ENCODE measurements at regions not wholly inside any gene's neighbourhood (a gene's known extent, or its start where the extent isn't known, plus 50 kb on each side); places are given as distances from the start of the nearest gene placed in this dataset.
"Not testable (repeated sequence)": the region's sequence is repeated elsewhere in the genome, so short reads cannot be mapped to it uniquely, and the experiment has no call there.

- no peak for DNase-seq
Observed at GRCh38 chr6:138666636-138667035, 106.9 kb upstream of the CCDC28A start.

GRCh38 chr6:138667408-138667807 lies 106.2 kb upstream of the CCDC28A start:
- no peak for DNase-seq

DNA sequence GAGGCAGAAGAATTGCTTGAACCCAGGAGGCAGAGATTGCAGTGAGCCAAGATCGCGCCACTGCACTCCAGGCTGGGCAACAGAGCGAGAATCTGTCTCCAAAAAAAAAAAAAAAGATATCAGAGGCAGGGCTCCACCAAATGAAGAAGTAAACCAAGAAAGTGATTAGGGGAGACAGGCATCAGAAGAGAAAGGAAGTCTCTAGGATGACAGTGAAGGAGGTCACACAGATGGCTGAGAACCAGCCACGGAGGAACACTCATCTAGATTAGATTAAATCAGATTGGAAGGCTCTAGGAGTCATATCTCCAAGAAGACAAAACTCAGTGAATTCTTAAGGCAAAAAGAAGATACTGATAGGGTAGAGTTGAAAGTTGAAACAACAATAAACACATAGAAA lies 102.2 kb upstream of the CCDC28A start:
- no peak for DNase-seq

DNA sequence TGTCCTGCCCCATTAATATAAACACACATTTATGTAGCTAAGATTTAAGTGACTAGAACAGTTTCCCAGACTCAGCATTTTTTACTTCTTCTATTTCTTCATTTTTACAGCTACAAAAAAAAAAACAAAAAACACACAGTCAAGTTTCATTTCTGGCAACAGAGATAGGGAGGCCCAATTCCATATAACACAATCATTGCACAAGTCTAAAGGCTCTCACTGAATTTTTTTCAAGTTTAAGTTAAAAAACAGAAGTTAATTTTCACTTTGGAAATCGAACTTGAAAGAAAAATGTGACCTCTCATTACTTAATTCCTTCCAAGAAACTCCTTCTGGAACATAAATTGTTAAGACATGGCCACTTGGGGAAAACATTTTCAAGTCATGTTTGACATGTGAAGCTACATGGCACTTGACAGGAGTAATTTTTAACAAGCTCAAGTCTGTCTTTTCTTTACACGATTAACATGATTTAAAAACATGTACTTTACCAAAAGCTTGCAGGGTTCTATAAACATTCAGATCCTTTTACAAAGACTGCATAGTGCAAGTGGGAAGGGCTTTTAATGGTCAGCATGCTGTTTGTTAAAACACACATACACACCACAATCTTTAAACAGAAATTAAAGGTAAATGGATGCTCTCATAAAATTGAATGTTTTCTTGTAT lies 100.1 kb upstream of the CCDC28A start:
- DNase-seq = no peak

DNA sequence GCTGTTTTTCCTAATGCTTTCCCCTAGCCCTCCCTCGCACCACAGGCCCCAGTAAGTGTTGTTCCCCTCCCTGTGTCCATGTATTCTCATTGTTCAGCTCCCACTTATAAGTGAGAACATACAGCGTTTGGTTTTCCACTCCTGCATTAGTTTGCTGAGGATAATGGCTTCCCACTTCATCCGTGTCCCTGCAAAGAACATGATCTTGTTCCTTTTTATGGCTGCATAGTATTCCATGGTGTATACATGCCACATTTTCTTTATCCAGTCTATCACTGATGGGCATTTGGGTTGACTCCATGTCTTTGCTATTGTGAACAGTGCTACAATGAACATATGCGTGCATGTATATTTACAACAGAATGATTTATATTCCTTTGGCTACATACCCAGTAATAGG lies 99.1 kb upstream of the CCDC28A start:
- DNase-seq = not testable (repeated sequence)

- no peak for DNase-seq
Observed at GRCh38 chr6:138677538-138677937, 96.0 kb upstream of the CCDC28A start.

DNA sequence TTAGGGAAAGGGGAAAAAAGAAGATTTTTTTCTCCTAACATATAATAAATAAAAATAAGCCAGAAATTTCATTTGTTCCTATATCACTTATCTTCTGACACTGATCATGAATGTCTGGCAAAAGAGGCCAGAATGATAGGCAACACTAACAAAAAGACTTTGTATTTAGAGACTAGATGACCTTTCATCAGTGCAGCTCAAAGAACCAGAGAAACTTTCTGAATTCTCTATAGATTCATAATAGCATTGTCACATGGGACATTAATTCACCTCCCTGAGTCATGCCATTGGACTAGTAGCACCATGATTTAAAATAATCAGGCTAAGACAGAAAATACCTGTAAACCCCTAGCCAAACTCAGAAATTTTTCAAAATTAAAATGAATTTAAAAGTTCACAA lies 95.4 kb upstream of the CCDC28A start:
- DNase-seq = no peak

- no peak for DNase-seq
Observed at GRCh38 chr6:138680085-138680484, 93.5 kb upstream of the CCDC28A start.

- DNase-seq = no peak
Observed at GRCh38 chr6:138681627-138682026, 91.9 kb upstream of the CCDC28A start.

- no peak for DNase-seq
Observed at GRCh38 chr6:138682704-138683527, 90.7 kb upstream of the CCDC28A start.

DNA sequence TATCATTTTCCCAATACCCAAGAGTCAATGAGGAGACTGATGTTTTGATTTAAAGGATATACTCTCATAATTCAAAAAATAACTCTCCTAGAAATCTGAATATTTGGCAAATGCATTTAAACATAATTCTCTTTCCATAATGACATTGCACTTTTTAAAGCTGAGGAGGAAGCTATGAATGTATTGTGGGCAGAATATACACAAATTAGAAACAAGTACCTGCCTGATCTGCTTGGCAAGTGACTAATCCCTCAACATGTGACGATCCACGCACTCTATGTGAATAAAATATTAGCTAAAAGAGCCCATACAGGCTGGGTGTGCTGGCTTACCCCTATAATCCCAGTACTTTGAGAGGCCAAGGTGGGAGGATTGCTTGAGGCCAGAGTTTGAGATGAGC lies 88.3 kb upstream of the CCDC28A start:
- DNase-seq = no peak

GRCh38 chr6:138685781-138686180 lies 87.8 kb upstream of the CCDC28A start:
- no peak for DNase-seq

DNA sequence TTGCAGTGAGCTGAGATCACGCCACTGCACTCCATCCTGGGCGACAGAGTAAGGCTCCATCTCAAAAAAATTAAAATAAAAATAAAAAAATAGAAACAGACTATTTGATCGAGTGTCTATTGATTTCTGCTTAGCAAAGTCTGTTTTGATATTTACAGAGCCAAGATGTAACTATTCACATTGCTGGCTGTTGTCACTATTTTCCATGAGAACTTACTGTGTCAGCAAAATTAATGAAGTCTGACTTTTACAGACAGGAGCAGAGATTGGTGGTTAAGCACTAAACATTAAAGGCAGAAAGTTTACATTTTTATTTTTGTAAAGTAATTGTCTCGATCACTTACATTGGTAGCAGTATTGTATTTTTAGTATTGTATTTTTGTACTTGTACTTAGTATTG lies 85.0 kb upstream of the CCDC28A start:
- no peak for DNase-seq

DNA sequence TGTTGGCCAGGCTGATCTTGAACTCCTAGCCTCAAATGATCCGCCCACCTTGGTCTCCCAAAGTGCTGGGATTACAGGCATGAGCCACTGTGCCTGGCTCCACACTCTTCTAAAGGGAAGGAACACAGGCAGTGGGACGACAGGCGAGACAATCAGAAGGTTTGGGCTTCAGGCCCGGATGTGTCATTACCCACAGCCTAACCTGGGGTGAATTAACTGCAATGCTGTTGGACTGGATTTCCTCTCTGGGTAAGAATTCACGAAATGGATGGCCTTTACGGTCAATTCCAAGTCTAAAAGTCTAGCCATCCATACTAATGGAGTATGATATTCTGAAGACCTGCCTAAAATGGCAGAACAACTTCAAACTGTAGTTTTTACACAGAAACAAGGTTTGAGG lies 83.7 kb upstream of the CCDC28A start:
- DNase-seq = no peak

DNA sequence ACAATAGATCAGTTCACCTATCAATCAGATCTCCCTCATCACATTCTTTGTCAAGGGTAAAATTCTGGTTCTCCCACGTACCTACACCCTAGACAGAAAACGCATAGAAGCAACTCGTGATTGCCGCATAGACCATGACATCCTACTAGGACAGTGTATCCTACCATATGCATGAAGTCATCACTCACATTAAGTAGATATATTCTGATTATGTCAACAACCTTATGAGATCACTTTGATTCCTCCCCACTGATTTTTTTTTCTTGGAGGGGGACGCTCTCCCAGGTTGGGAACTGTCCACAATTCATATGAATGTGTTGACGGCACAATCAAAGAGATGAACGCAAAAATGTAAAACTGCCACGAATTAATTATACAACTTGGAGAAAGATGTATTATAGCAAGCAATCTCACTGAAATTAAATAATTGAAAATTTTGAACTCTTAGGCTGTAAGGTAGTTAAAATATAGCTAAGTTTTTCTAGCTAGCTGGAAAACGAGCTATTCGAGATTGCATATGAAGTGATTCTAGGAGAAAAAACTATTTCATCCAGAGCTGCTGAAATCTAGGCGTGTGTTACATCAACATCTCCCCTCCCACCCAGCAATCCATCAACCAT lies 82.5 kb upstream of the CCDC28A start:
- no peak for DNase-seq

GRCh38 chr6:138691595-138692057 lies 81.9 kb upstream of the CCDC28A start:
- no peak for DNase-seq

DNA sequence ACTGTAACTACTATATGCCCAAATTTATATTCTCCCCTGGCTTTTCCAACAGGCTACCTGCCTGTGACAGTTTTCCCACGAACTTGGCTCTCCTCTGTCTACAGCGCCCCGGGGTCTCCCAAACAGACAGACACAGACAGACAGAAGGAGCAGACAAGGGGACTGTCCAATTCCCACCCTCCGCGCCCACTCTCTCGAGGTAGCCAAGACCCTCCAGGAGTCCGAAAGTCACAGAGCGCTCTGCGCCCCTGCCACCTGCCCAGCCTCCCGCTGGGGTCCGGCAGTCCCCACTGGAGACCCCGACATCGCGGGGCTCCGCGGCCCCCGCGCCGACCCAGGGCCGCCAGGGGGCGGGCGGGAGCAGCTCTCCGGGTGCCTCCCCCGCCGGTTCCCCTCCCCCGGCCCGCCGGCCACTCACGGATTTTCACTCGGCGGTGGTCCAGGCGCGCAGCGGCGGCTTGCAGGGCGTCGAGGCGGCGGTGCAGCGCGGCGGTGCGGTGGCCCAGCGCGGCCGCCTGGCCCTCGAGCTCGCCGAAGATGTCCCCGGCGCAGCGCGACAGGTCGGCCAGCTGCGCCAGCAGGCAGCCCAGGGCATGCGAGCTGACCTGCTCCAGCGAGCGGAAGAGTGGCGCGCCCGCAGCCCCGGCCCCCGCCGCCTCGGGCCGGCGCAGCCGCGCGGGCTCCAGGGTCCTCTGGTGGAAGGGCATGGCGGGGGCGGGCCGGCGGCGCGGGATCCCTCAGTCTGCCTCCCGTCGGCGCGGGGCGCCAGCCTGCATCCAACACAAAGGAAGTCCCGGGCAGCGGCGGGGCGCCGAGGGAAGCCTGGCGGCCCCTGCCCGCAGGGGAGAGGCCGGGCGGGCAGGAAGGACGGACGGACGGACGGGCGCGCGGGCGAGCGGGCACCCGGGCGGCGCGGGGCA lies 81.3 kb upstream of the CCDC28A start:
- DNase-seq = peak; percentile 38 to 56

GRCh38 chr6:138692978-138693909 lies 80.3 kb upstream of the CCDC28A start:
- DNase-seq = peak; percentile 6 to 38

- no peak for DNase-seq
Observed at GRCh38 chr6:138695193-138695592, 78.4 kb upstream of the CCDC28A start.

DNA sequence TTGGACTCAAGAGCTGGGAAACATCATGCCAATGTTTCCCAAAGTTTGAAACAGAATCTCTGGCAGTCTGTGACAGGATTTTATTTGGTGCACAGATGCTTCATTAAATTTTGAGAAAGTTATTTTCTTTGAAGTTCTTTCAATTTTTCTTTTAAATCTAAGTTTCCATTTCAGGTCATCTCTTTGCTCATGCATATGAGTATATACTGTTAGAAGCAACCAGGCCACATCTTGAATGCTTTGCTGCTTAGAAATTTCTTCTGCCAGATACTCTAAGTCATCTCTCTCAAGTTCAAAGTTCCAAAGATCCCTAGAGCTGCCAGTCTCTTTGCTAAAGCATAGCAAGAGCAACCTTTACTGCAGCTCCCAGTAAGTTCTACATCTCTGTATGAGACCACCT lies 59.1 kb upstream of the CCDC28A start:
- no peak for DNase-seq

- DNase-seq = no peak
Observed at GRCh38 chr6:138716013-138716412, 57.6 kb upstream of the CCDC28A start.
